GM21737 (cell line): ENCODE measurements at regions not wholly inside any gene's neighbourhood (a gene's known extent, or its start where the extent isn't known, plus 50 kb on each side); places are given as distances from the start of the nearest gene placed in this dataset.
"Not testable (repeated sequence)": the region's sequence is repeated elsewhere in the genome, so short reads cannot be mapped to it uniquely, and the experiment has no call there.

Source experiments
- ATAC-seq: cut with Tn5 transposase; IDR thresholded peaks from one replicate; pipeline ENCODE4 v1.9.1; 2021; ENCODE audit warnings: mild to moderate bottlenecking, moderate library complexity; ENCODE audit not compliant: unreplicated experiment

GRCh38 chr4:154035341-154035740, 246.5 kb upstream of the SFRP2 start:
- ATAC-seq: no peak

- ATAC-seq: no peak
Observed at GRCh38 chr4:154033921-154034320, 245.0 kb upstream of the SFRP2 start.

- no peak for ATAC-seq
Observed at GRCh38 chr4:154032914-154033313, 244.0 kb upstream of the SFRP2 start.

GRCh38 chr4:154030746-154031145, 241.9 kb upstream of the SFRP2 start:
- ATAC-seq: no peak

DNA sequence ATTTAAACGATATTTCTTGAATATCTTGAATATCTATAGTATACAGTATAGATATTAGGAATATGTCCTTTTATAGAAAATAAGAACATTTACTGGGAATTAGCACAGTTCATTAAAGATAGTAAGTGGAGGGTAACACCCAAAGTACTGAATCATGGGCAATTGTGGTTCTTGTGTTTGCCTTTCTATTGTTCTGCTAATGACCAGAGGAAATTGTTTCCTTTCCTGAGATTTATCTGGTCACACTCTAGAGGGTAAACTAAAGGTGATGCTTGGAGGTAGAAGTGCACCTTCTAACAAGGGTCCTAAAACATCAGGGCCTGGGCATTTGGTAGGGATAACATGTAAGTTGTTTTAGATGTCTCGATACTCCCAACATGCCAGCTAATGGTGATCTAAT, 241.3 kb upstream of the SFRP2 start:
- ATAC-seq: no peak

DNA sequence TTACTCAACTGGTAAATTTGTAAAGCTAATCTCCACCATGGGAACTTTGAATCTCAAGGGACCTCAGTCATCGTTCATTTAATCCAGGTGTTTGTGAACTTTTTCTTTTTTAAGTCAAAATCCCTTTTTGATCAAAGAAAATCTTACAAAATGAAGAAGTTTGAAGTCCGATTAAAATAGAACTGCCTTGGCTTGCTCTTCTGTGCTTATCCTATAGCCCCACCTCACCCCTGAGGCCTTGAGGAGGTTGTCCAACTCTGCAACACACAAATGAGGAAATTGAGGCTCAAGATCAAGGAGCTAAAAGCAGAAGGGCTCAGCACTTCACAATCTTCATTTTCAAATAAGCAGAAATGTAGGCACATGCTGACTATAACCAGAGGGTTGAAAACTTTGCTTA, 240.3 kb upstream of the SFRP2 start:
- ATAC-seq: no peak

GRCh38 chr4:154025110-154025509, 236.2 kb upstream of the SFRP2 start:
- no peak for ATAC-seq

GRCh38 chr4:154024097-154024694, 235.3 kb upstream of the SFRP2 start:
- no peak for ATAC-seq

GRCh38 chr4:154023671-154024070, 234.8 kb upstream of the SFRP2 start:
- not testable (repeated sequence) for ATAC-seq

GRCh38 chr4:154019811-154020210, 230.9 kb upstream of the SFRP2 start:
- ATAC-seq: no peak

- ATAC-seq: no peak
Observed at GRCh38 chr4:154018659-154019058, 229.8 kb upstream of the SFRP2 start.

DNA sequence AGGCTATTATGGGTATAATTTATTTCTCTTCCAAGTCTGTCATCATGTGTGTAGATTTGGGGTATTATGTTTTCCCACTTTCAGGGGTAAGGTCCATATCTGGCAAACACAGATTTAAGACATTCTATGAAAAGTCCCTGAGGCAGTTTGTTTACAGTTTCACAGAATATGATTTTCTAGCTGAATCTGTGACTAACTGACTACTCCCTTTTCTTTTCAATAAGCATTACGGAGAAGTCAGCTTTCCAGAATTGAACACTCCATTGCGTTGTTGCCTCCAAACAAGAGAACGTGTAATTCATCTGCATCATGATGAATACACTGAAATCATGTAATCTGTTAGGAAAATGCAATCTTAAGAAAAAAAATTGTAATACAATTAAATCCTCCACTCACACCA, 226.7 kb upstream of the SFRP2 start:
- no peak for ATAC-seq

- ATAC-seq: no peak
Observed at GRCh38 chr4:154014407-154015321, 225.8 kb upstream of the SFRP2 start.

DNA sequence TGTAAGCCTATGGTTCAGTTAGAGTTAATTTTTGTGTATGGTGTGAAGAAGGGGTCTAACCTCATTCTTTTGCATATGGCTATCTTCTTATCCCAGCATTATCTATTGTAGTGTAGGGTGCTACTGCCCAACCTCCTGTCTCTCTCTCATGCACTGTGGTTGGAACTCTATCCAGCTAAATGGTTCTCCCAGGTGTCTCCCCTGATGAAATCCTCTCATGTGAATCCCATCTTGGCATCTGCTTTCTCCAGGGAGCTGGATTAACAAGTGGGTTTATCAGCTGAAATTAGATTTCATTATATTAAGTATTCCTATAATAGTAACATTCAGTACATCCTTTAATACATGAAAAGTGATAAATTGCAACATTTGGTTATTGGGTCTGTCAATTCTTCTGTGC, 224.7 kb upstream of the SFRP2 start:
- no peak for ATAC-seq

GRCh38 chr4:154010371-154010770, 221.5 kb upstream of the SFRP2 start:
- ATAC-seq: no peak

DNA sequence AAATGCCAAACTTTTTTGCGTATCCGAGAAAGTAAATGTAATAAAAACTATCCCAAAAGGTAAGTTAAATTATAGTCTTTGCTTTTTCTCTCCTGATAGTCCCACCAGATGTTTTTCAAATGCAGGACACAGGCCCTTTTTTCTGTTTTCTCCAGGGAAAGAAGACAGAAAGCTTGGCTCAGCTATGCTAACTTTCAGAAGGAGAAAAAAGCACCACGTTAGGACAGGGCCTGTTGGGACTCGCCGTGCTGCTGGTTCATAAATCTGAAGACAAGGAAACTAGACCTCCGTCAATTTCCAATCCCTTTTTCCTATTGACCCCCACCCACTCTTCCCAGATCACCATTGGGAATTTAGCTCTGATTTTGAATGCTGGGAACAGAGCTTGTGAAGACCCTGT, 220.9 kb upstream of the SFRP2 start:
- ATAC-seq: no peak

DNA sequence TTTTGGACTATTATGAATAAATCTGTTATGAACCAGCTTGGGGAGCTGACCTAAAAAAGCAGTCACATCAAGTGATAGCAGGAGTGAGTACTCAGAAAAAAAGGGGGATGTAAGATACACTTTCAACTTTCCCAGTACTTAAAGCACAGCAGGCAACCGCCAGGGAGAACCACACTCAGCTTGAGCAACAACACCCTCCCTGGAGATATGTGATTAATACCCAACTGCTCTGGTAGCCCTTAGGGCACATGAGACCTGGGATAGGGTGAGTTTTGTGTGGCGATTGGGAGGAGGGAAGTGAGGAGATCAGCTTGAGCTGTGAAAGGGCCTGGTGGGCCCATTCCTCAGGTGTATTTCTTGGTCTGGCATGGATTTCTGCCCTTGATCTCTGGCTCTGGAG, 220.3 kb upstream of the SFRP2 start:
- no peak for ATAC-seq

- ATAC-seq: no peak
Observed at GRCh38 chr4:154005171-154005520, 216.3 kb upstream of the SFRP2 start.

DNA sequence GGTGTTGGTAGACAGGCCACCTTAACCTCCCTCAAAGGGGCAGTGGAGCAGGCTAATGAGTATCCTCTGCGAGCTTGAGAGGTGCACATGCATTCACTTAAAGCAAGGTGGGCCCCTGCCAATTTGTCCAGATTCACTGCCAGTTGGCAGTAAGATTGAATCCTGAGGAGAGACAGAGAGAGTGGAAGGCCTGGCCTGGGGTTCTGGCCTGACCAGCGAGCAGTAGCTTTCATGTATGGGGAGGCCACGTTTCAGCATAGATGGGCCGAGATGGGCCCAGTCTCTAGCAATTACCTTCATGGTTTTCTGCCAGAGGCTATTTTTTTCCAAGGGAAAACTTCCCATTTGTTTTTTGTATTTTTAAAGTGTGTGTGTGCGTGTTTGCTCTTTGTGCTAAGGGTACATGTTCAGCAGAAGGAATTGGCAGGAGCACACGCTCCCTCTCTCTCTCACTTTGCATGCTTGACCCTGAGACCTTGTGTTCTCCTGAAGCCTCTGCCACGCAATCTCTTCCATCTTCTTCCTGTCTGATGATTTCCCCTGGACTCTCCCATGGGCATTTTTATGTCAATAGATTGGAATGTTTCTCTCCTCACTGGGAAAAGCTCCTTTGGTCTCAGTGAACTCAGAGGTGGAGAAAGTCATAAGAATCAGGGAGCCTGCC, 215.8 kb upstream of the SFRP2 start:
- ATAC-seq: no peak

GRCh38 chr4:154004016-154004415, 215.1 kb upstream of the SFRP2 start:
- no peak for ATAC-seq

- no peak for ATAC-seq
Observed at GRCh38 chr4:154003378-154003777, 214.5 kb upstream of the SFRP2 start.

GRCh38 chr4:154001193-154001592, 212.3 kb upstream of the SFRP2 start:
- no peak for ATAC-seq
